HG02678 (cell line): ENCODE measurements at regions not wholly inside any gene's neighbourhood (a gene's known extent, or its start where the extent isn't known, plus 50 kb on each side); places are given as distances from the start of the nearest gene placed in this dataset.

Source experiments
- ATAC-seq: cut with Tn5 transposase; IDR thresholded peaks from one replicate; pipeline ENCODE4 v1.9.1; 2021; ENCODE audit warnings: mild to moderate bottlenecking, moderate library complexity; ENCODE audit not compliant: unreplicated experiment

GRCh38 chr13:106710266-106710665 lies 142.3 kb upstream of the ARGLU1 start:
- no peak for ATAC-seq

- ATAC-seq = no peak
Observed at GRCh38 chr13:106709522-106709921, 141.6 kb upstream of the ARGLU1 start.

GRCh38 chr13:106702505-106702904 lies 134.6 kb upstream of the ARGLU1 start:
- ATAC-seq = no peak

- ATAC-seq = no peak
Observed at GRCh38 chr13:106701771-106702341, 133.9 kb upstream of the ARGLU1 start.

- ATAC-seq = no peak
Observed at GRCh38 chr13:106700439-106700838, 132.5 kb upstream of the ARGLU1 start.

GRCh38 chr13:106700007-106700406 lies 132.1 kb upstream of the ARGLU1 start:
- no peak for ATAC-seq

- ATAC-seq = no peak
Observed at GRCh38 chr13:106699311-106699710, 131.4 kb upstream of the ARGLU1 start.

- ATAC-seq = no peak
Observed at GRCh38 chr13:106696719-106697118, 128.8 kb upstream of the ARGLU1 start.

- ATAC-seq = no peak
Observed at GRCh38 chr13:106696140-106696539, 128.2 kb upstream of the ARGLU1 start.

GRCh38 chr13:106695139-106695538 lies 127.2 kb upstream of the ARGLU1 start:
- no peak for ATAC-seq

- no peak for ATAC-seq
Observed at GRCh38 chr13:106691861-106692260, 123.9 kb upstream of the ARGLU1 start.

GRCh38 chr13:106691341-106691740 lies 123.4 kb upstream of the ARGLU1 start:
- ATAC-seq = no peak

- ATAC-seq = no peak
Observed at GRCh38 chr13:106690779-106691178, 122.8 kb upstream of the ARGLU1 start.

GRCh38 chr13:106689906-106690305 lies 122.0 kb upstream of the ARGLU1 start:
- ATAC-seq = no peak

GRCh38 chr13:106688940-106689339 lies 121.0 kb upstream of the ARGLU1 start:
- ATAC-seq = no peak

- no peak for ATAC-seq
Observed at GRCh38 chr13:106686163-106686562, 118.2 kb upstream of the ARGLU1 start.

- ATAC-seq = no peak
Observed at GRCh38 chr13:106685143-106685542, 117.2 kb upstream of the ARGLU1 start.

GRCh38 chr13:106683918-106684317 lies 116.0 kb upstream of the ARGLU1 start:
- no peak for ATAC-seq

GRCh38 chr13:106683179-106683578 lies 115.2 kb upstream of the ARGLU1 start:
- no peak for ATAC-seq

- ATAC-seq = no peak
Observed at GRCh38 chr13:106681997-106682396, 114.1 kb upstream of the ARGLU1 start.

- ATAC-seq = no peak
Observed at GRCh38 chr13:106681536-106681935, 113.6 kb upstream of the ARGLU1 start.

- ATAC-seq = no peak
Observed at GRCh38 chr13:106680796-106681472, 113.0 kb upstream of the ARGLU1 start.
